Activated naive CD4-positive, alpha-beta T cell treated with anti-CD3 and anti-CD28 coated beads, Interleukin-2, amount 50 U/mL, for 72 hours (primary cell): ENCODE measurements at regions not wholly inside any gene's neighbourhood (a gene's known extent, or its start where the extent isn't known, plus 50 kb on each side); places are given as distances from the start of the nearest gene placed in this dataset.

Experiments used
- ATAC-seq, 2 donors: fragments of 150-1000 bp; cut with Tn5 transposase; 2 replicates each; pipeline ENCODE4 v1.10.0; 2021; ENCODE audit warnings: mild to moderate bottlenecking in 2 of 2, moderate library complexity in 2 of 2
- DNase-seq, 2 donors: peaks; one replicate each; pipeline ENCODE4 v3.0.0; 2021 to 2022; ENCODE audit warnings: low spot score in 2 of 2
- H3K27ac Mint-ChIP-seq, 2 donors: one replicate each; pipeline ENCODE4 v1.8.0; 2022; ENCODE audit warnings: mild to moderate bottlenecking in 2 of 2, mixed read lengths in 2 of 2
- H3K36me3 Mint-ChIP-seq, 2 donors: one replicate each; pipeline ENCODE4 v1.8.0; 2022; ENCODE audit warnings: mixed read lengths in 2 of 2
- H3K9me3 Mint-ChIP-seq, 2 donors: one replicate each; pipeline ENCODE4 v1.8.0; 2022; ENCODE audit warnings: mixed read lengths in 2 of 2

DNA sequence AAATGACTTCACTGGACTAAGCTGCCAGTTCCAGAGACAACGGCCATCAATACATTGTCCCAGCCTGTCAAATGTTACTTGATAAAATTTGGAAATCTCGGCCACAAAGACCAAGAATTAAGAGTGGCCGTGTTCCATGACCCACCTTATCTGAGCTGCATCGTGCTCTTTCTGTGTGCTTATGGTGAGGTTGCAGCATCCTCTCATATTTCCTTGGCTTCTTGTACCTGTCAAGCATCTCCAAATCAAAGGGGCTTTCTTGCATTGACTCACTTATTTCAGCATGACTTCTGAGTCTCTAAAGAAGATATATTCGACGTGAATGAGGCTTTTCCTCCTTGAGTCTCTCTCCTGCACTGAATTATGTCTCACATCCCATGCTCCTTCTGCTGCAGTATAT is 421.7 kb downstream of the MCTP2 start:
- no peaks in the 10 kb centered on the region for H3K9me3 Mint-ChIP-seq
- no peak overlapping the region for H3K27ac Mint-ChIP-seq
- no peaks in the 10 kb centered on the region for H3K36me3 Mint-ChIP-seq
- no peak for DNase-seq
- ATAC-seq = no peak

DNA sequence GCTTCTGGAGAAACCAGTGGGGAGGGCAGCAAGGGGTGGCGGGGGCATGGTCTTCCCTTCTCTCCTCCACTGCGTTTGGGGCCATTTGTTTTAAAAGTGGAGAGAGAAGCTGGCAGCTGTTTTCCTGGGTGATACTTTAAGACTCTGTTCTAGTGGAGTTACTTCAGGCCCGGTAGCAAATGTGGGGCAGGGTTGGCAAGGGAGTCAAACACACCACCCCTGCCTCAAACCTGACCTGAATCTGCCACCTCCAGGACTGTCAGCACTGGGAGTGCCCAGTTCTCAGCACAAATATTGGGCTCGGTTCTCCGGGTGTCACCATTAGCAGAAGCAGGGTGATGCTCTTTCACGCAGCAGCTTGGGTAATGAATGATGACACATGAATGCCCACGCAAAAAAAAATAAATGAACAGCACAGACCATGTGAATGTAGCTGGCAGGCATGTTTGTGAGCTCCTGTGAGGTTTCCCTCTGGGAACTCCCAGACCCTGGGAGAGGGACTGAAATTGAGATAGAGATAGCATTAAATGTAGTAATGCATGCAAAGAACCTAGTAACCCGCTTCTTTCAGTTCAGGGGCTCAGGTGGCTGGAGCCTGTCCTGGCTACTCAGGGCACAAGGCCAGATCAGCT is 424.0 kb downstream of the MCTP2 start:
- no peak overlapping the region for H3K27ac Mint-ChIP-seq
- ATAC-seq = no peak
- no peaks in the 10 kb centered on the region for H3K36me3 Mint-ChIP-seq
- no peaks in the 10 kb centered on the region for H3K9me3 Mint-ChIP-seq
- no peak for DNase-seq

DNA sequence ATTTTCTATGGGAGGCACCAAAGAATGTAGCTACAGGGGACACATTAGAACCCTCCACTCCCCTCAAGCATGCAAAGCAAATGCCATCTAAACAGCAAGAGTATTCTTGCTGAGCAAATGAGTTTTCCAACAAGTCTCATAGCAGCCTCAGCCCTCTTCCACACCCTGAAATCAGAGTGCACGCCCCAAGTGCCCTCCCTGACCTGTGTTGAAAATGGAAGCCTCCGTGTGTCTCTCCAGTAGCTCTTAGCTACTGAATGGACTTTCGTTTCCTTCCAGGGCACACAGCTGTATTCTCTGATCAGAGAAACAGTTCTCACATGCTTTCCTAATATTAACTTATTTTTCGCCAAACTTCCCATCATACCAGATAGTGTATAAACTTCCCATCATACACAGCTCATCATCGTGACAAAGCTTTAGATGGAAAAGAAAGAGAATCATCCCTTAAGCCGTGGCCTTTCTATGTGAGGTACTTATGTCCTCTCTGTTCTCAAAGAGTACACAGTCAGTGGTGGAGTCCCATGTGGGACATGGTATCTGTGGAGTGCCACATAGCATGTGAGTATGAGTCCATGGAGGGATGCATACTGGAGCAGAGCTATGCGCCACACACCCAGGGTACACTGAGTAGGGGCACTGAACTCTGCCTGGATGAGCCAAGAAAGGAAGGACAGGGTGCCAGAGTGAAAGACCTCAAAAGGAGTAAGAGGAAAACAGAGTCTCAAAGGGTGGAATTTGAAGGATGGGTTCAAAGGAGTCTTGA is 434.5 kb downstream of the MCTP2 start:
- DNase-seq (no peak), ATAC-seq (no peak)
- Mint-ChIP-seq H3K27ac (no peak overlapping the region), H3K36me3 (no peaks in the 10 kb centered on the region), H3K9me3 (no peaks in the 10 kb centered on the region)

DNA sequence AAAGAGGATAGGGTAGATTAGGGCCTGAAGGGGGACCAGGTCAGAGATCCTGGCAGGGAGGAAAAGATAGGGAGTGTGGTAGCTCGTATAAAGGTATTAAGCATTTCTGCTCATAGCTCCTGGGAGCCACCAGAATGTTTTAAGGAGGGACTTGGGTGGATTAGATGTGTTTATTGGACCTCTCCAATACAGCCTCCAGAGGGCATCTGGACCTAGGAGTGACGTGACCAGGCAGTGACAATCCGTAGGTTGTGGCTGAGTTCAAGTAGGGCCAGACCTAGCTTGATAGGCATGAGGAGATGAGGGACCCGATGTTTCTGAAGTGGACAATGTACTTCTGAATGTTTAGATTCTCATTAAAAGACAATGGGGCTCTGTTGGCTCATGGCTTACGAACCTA is 435.2 kb downstream of the MCTP2 start:
- Mint-ChIP-seq H3K27ac (no peak overlapping the region), H3K36me3 (no peaks in the 10 kb centered on the region), H3K9me3 (no peaks in the 10 kb centered on the region)
- DNase-seq (no peak), ATAC-seq (no peak)

DNA sequence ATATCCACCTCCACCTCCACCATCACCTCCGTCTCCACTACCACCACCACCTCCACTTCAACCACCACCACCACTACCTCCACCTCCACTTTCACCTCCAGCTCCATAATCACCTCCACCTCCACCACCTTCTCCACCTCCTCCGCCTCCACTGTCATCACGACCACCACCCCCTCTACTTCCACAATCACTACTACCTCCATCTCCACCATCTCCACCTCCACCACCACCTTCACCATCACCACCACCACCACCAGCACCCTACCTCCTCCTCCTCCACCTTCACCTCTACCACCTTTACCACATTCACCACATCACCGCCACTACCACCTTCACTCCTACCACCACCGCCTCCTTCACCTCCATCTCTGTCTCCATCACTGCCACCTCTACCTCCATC is 435.7 kb downstream of the MCTP2 start:
- H3K36me3 Mint-ChIP-seq = no peaks in the 10 kb centered on the region
- ATAC-seq (no peak), DNase-seq (no peak)
- H3K9me3 Mint-ChIP-seq = no peaks in the 10 kb centered on the region
- H3K27ac Mint-ChIP-seq = no peak overlapping the region

DNA sequence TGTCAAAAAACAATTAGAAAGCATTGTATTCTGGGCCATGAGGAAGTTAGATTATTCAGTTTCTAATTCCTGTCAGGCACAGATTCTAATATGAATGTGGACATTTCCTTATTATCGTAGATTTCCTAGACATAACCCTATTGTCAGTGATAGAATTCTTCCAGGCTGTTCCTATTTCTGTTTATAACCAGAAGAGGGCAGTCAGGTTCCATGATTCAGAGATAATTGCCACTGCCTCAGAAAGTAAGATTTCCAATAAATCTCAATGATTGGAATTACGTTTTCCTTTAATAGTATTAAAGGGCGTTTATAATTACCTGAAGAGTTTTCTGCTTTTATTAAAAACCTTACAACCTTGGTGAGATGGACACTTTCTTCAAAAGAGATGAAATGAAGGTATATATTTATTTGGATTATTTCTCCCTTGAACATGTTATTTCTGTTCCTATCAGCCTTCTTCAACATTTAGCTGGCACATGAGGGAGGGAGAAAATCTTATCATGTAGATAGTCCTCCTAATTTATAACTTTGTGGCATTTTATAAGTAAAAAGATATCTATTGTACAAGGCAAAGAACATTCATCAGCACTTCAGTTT is 439.2 kb downstream of the MCTP2 start:
- Mint-ChIP-seq H3K27ac (no peak overlapping the region), H3K36me3 (no peaks in the 10 kb centered on the region), H3K9me3 (no peaks in the 10 kb centered on the region)
- DNase-seq (no peak), ATAC-seq (no peak)

DNA sequence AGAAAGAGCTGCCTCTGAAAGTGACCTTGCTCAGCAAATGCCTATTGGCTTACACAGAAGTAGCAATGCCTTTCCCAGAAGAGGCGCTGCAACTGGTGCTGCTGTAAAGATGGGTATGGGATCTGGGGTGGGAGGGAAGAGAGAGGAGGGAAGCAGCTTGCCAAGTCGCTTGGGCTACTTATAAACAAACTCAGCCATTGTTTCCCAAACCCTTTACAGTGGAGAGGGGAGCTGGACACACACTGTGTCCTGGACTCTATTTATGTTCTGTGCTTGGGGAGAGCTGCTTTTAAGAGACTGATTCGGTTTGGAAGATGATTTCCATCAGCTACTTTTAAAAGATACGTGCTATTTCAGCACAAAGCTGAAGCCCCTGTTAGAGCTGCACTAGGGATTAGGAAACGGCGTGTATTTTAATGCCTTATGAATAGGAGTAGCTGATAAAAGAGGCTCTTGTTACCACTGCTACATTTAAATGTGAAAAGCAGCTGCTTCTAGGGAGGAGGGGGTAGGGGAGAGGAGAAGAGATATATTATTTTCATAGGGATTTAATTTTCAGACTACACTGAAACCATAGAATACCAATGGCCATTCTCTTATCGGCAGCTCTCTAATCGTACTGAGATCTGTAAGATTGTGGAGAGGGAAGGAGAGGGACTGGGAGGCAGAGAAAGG is 440.6 kb downstream of the MCTP2 start:
- Mint-ChIP-seq H3K27ac (no peak overlapping the region), H3K9me3 (no peaks in the 10 kb centered on the region), H3K36me3 (no peaks in the 10 kb centered on the region)
- DNase-seq (no peak), ATAC-seq (no peak)

DNA sequence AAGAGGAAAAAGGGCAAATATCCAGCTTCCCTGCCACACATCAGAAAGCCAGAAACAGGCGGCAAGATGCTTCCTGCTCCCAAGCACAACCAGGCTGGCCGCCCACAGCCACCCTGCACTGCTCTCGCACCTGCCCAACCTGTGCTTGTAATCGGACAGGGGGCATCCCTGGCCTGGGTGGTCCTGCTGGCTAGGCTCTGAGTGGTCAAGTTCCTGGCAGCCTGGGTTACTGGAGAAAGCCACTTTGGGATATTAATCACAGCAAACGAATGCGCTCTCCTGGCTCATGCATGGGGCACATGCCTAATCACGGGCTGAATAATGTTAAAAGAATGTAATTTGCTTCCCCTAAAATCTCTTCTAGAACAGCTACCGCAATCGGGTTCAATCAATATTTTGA is 442.4 kb downstream of the MCTP2 start:
- Mint-ChIP-seq H3K9me3 (no peaks in the 10 kb centered on the region), H3K36me3 (no peaks in the 10 kb centered on the region)
- no peak for DNase-seq

DNA sequence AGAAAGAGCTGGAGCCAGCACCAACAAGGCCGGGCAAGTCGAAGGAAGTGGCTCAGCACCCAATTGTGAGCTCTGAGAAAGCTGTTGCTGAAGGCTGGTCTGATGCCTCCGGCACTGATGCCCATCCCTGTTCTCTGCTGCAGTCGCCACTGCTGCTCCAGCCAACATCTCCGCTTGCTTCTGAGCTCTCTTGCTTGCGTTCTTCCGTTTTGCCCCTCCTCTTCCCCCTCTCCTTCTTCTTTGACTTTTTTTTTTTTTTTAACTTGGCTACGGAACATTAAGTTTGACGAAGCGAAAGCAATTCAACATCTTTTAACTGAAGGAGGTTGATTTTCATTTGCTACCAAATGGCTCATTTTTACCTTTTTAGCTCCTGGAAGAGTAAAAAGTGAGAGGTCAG is 442.9 kb downstream of the MCTP2 start:
- Mint-ChIP-seq H3K27ac (no peak overlapping the region), H3K36me3 (no peaks in the 10 kb centered on the region), H3K9me3 (no peaks in the 10 kb centered on the region)
- ATAC-seq (no peak), DNase-seq (no peak)

More for the DNA sequence above, 442.4 kb downstream of the MCTP2 start:
- no peak for ATAC-seq
- no peak overlapping the region for H3K27ac Mint-ChIP-seq

DNA sequence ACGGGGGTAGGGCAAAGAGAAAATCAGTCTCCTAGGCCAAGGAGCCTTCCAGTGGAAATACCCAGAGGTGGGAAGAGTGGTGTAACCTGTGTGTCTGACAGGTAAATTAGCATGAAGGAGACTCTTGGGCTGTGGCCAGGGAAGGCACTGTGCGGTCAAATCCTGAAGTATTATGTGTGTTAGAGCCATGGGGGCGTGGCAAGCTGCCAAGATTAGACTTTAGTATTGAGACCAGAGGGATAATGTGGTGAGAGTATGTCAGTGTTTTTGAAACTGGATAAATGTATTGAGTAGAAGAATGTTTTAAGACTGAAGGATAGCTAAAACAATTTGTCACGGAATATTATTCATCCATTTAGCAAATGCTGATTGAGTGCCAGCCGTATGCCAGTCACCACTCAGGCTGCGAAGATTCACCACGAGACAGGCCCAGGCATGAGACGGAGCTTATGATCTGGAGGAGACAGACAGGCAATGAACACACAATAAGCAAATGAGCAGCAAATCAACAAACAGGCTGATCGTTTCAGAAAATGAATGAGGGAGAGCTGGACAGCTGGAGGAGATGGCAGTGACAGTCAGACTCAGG is 445.9 kb downstream of the MCTP2 start:
- ATAC-seq = no peak
- no peak overlapping the region for H3K27ac Mint-ChIP-seq
- H3K36me3 Mint-ChIP-seq = no peaks in the 10 kb centered on the region

DNA sequence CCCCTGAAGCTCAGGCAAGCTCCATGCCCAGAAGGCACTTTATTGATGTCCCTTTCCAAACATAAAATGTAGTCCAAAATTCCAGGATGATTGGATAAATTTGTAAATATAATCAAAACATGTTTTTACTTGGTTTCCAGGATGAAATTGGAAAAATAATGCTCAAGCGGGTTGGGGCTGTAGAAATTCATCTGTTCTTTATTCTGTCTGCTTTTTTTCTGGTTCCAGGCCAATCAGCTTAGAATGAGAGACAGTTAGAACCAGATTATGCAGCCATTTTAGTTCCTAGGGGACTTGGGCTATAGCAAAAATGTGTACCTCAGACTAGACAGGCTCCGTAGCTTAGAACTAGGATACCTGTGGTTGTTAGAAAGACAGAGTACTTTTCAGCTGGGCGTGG is 450.8 kb downstream of the MCTP2 start:
- H3K27ac Mint-ChIP-seq = no peak overlapping the region
- H3K36me3 Mint-ChIP-seq = no peaks in the 10 kb centered on the region
- DNase-seq (no peak), ATAC-seq (no peak)
- no peaks in the 10 kb centered on the region for H3K9me3 Mint-ChIP-seq

More for the DNA sequence above, 445.9 kb downstream of the MCTP2 start:
- no peaks in the 10 kb centered on the region for H3K9me3 Mint-ChIP-seq
- DNase-seq = no peak

DNA sequence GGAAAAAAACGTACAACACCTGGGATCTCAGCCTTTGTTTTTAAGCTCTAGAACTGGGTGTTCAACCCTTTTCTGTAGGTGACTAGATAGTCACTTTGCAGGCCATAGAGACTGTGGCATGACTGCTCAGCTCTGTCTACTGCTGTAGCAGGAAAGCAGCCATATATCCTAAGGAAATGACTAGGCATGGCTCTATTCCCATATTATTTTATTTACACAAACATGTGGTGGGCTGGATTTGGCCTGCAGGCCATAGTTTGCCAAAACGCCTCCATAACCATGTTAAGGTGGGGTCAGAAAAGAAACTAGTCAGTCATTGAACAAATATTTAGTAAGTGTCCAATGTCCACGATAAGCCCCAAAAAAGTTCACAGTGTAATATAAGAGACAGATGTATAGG is 452.5 kb downstream of the MCTP2 start:
- ATAC-seq (no peak), DNase-seq (no peak)
- no peaks in the 10 kb centered on the region for H3K36me3 Mint-ChIP-seq
- H3K9me3 Mint-ChIP-seq = no peaks in the 10 kb centered on the region
- no peak overlapping the region for H3K27ac Mint-ChIP-seq

DNA sequence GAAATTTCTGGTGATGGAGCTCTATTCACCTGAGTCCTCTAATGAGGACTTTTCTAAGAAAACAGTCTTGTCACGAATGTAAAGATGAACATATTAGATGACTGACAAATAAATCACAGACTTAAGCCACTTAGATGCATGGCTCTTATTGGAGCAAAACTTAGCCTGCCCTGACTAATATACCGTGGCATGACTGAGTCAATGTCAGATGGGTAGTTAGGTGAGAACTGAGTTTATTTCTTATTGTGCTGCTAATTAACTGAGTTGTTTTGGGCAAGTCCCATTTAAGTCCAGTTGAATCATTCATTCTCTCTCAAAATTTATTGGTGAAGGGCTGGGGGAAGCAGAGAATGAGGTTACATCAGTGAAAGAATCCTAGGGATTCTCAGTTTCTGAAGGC is 459.8 kb downstream of the MCTP2 start:
- Mint-ChIP-seq H3K36me3 (no peaks in the 10 kb centered on the region), H3K27ac (no peak overlapping the region), H3K9me3 (no peaks in the 10 kb centered on the region)
- DNase-seq (no peak), ATAC-seq (no peak)

DNA sequence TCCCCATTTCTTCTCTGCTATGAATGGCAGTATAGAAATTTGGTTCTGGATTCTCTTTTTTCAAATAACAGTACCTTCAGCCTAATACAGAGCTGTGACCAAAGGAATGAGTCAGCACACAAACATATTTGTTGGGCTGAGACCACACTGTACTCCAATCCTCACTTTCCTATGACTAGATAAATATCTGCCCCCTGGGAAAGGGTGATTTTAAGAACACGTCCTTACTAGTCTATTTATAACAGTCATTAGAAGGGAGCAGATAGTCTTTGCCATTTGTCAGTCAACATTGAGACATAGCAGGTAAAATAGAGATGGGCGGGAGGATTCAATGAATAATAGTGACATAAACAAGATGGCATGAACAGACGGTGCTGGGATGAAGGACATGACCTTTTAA is 461.3 kb downstream of the MCTP2 start:
- no peak overlapping the region for H3K27ac Mint-ChIP-seq
- no peak for ATAC-seq

DNA sequence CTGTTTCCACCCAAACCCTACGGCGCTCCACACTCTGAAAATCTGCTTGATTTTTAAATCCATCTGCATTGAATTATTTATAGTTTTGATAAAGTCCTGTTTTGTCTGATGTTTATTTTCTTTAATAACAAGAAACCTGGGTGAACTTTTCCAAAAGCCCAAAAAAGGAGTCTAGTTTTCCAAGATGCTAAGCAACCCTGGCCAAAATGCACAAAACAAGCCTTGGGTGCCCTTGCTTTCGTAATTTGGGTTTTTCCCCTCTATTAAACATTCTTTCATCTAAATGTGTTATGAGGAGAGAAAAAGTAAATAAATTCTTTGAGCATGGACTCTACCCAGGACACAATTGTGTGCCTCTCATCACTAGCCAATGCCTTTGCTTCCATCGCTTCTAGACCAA is 468.9 kb downstream of the MCTP2 start:
- H3K27ac Mint-ChIP-seq = no peak overlapping the region
- no peaks in the 10 kb centered on the region for H3K9me3 Mint-ChIP-seq
- ATAC-seq (no peak), DNase-seq (no peak)
- H3K36me3 Mint-ChIP-seq = no peaks in the 10 kb centered on the region

More for the DNA sequence above, 461.3 kb downstream of the MCTP2 start:
- no peaks in the 10 kb centered on the region for H3K36me3 Mint-ChIP-seq
- H3K9me3 Mint-ChIP-seq = no peaks in the 10 kb centered on the region
- DNase-seq = no peak

DNA sequence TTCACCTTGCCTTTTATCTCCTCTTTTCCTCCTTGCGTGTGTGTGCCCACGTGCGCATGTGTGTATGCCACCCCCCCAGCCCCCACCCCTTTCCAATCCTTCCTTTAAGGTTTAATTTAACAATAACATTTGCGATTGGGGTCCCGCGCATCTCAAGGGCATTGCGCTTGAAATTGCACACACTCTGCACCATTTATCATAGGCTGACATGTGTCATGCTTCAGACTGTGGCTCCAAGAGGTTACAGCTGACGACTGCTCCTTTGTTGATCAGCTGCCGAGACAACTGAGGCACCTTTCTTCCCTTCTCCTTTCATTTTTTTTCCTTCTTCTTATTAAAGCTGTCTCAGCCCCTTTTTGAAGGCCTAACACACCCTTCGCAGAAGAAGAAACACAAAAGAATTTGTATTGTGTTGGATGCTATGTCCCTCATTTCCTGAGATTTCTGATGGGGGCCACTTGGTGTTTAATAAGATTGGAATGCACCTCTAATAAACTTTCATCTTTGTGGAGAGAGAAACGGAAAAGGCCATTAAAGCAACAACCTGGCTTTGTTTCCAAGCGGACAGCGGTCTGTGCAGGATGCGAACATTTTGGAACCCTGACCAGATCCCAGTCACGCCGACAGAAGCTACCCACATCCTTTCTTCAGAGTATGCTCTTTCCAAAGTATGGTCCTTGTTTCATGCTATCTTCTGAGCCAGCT is 470.1 kb downstream of the MCTP2 start:
- H3K9me3 Mint-ChIP-seq = no peaks in the 10 kb centered on the region
- H3K27ac Mint-ChIP-seq = no peak overlapping the region
- DNase-seq (no peak), ATAC-seq (no peak)
- no peaks in the 10 kb centered on the region for H3K36me3 Mint-ChIP-seq

DNA sequence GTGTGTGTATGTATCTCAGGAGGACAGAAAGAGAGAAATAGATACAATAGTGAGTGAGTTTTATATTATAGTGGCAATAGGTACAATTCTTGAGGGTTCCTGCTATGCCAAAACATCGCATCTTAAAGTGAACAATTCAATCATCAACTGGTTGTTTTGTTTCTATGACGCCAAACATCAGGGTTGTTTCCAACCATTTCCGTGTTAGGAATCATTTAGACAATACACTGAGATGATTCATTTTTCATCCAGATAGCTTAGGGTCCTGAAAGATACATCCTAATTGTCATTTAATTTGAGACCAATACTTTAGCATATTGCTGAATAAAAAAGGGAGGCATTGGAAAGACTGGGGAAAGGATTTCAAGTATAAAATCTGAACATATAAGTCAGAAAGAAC is 472.2 kb downstream of the MCTP2 start:
- Mint-ChIP-seq H3K27ac (no peak overlapping the region), H3K36me3 (no peaks in the 10 kb centered on the region), H3K9me3 (peaks cover 0 to 5% of the 10 kb centered on the region in 2 donors)
- DNase-seq (no peak), ATAC-seq (no peak)
